ENCODE measurements at regions not wholly inside any gene's neighbourhood (a gene's known extent, or its start where the extent isn't known, plus 50 kb on each side); places are given as distances from the start of the nearest gene placed in this dataset.

DNA sequence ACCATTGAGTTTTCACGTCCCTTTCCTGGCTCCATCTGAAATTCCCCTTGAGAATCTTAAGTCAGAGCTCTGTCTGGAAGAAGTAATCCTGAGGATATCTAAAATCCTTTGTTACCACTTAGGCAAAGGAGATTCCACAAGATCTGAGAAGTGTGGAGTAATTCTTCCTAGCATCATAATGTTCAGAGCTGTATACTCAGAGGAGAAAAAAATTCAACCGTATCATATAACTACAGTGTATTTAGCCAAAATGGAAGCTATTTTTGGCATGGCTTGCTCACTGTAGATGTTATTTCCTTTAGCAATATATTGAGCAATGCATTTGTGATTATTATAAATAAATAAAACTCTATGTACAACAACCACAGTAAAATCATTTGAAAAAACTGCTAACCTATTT is 1858.4 kb downstream of the EFNA5 start:
- TF ChIP-seq ZFX (IDR thresholded peaks at IDR 0.05) = no peak
- TF ChIP-seq, protein P1, sequence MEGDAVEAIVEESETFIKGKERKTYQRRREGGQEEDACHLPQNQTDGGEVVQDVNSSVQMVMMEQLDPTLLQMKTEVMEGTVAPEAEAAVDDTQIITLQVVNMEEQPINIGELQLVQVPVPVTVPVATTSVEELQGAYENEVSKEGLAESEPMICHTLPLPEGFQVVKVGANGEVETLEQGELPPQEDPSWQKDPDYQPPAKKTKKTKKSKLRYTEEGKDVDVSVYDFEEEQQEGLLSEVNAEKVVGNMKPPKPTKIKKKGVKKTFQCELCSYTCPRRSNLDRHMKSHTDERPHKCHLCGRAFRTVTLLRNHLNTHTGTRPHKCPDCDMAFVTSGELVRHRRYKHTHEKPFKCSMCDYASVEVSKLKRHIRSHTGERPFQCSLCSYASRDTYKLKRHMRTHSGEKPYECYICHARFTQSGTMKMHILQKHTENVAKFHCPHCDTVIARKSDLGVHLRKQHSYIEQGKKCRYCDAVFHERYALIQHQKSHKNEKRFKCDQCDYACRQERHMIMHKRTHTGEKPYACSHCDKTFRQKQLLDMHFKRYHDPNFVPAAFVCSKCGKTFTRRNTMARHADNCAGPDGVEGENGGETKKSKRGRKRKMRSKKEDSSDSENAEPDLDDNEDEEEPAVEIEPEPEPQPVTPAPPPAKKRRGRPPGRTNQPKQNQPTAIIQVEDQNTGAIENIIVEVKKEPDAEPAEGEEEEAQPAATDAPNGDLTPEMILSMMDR (conservative IDR thresholded peaks at IDR 0.05) = no peak
- H3K27ac ChIP-seq = no peak overlapping the region

DNA sequence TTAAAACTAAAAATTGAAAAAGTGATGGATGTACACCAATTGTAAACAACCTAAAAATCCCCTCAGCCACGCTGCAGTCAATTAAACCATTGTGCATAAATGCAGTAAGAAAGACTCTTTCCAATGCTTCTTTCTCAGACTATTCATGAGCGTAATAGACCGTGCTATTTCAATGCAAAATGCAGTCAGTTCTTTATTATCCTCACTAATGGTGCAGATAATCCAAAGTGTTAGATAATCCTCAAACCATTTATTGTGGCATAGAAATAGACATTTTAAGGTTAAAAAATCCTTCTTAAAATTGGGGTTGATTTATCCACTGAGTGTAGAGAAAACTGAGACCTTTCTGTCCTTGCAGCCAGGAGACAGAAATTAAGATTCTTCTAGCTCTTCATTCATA is 1862.8 kb downstream of the EFNA5 start:
- no peak overlapping the region for H3K27ac ChIP-seq
- TF ChIP-seq, protein P1 (conservative IDR thresholded peaks at IDR 0.05) = no peak
- no peak for TF ChIP-seq ZFX (IDR thresholded peaks at IDR 0.05)

DNA sequence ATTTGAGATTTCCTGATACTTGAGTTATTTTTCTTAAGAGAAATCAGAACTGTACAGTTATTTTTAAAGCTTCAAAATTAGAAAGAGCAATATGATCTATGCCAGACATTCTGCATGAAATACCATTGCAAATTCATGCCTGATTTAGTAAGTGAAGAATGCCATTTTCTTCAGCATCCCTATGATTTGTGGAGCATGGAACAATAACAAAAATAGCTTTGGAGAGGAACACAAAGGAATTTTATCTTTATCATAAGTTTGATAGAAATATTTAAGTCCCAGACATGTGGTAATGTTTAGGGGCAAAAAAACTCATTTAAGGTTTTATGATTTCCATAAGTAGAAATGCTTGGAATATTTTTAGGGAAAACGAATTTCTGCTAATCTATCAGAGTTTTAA is 1863.4 kb downstream of the EFNA5 start:
- H3K27ac ChIP-seq = no peak overlapping the region
- TF ChIP-seq, protein P1 (conservative IDR thresholded peaks at IDR 0.05) = no peak
- TF ChIP-seq ZFX (IDR thresholded peaks at IDR 0.05) = no peak

DNA sequence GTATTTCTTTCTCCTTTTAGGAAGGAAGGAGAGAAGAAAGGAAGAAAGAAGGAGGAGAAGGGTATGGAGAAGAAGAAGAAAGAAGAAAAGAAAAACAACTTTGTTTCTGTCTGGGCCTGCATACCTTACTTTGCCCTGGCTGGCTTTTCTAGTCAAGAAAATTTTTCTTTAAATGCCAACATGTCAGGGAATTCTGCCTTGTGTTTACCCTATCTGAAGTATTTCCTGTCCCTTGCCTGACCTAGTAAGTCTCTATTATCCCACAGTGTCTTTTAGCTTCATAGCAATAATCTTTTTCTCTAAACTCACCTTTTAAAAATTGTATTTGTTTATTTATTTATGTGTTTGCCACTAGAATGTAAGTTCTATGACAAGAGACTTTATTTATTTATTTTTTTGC is 1864.1 kb downstream of the EFNA5 start:
- no peak overlapping the region for H3K27ac ChIP-seq
- TF ChIP-seq, protein P1 (conservative IDR thresholded peaks at IDR 0.05) = no peak
- no peak for TF ChIP-seq ZFX (IDR thresholded peaks at IDR 0.05)

DNA sequence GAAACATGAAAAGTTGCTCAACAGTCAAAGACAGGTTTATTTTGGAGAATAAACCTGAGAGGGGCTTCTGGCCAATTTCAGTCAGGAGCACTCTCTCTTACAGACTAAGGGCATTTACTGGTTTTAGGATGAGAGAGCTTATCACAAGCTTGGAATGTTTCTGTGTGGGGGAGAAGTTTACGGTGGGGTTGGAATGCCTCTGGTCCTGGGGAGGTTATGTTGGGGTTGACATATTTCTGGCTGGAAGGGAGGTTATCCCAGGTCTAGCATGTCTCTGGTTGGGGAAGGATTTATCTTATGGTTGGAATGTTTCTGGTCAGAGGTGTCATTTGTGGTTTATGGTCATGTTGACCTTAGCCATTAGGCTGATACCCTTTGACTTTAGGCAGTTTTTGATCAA is 1867.3 kb downstream of the EFNA5 start:
- no peak overlapping the region for H3K27ac ChIP-seq
- TF ChIP-seq ZFX (IDR thresholded peaks at IDR 0.05) = no peak
- TF ChIP-seq, protein P1 (conservative IDR thresholded peaks at IDR 0.05) = no peak

DNA sequence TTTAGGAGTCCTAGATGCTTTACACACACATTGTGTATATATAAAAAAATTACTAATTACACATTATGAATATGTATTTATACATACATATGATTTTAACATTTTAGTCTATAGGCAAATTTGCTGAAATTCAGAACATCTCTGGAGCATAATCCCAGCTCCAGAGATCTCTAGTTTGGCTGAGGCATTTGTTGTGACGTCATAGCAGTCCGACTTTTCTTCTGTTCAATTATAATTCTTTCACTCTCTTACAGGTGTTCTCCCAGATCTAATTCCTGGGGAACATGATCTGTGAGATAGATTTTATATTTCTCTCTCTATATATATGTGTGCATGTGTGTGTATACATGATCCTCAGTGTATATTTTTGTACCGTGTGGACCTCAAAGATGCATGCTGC is 1876.2 kb downstream of the EFNA5 start:
- no peak overlapping the region for H3K27ac ChIP-seq
- TF ChIP-seq, protein P1 (conservative IDR thresholded peaks at IDR 0.05) = no peak
- no peak for TF ChIP-seq ZFX (IDR thresholded peaks at IDR 0.05)

DNA sequence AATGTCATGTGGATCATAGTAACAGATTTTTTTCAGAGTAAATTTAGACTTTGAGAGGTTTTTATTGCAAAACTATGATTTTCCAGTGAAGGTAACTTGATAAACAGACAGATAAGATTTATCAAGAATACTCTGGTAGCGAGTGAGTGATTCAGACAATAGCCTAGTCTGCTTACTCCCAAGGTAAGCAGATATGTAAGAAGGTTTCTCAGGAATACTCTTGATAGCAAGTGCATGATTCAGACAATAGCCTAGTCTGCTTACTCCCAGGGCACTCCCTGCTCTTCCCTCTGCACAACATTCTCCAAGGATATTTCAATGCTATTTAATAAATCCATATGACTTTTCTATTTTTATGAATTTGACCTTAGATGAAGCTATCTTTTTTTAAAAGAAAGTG is 1881.5 kb downstream of the EFNA5 start:
- H3K27ac ChIP-seq = no peak overlapping the region
- TF ChIP-seq, protein P1 (conservative IDR thresholded peaks at IDR 0.05) = no peak
- no peak for TF ChIP-seq ZFX (IDR thresholded peaks at IDR 0.05)
